WTC11 (cell line): ENCODE measurements at regions not wholly inside any gene's neighbourhood (a gene's known extent, or its start where the extent isn't known, plus 50 kb on each side); places are given as distances from the start of the nearest gene placed in this dataset.

ENCODE experiments used
- ATAC-seq: fragments of 200-7000 bp; cut with Tn5 transposase; 2 replicates; pipeline ENCODE4 v1.10.0; 2021; ENCODE audit warnings: mild to moderate bottlenecking, moderate library complexity
- CTCF ChIA-PET: fragments of 300-600 bp; sonication (Branson Sonifier 250); formaldehyde crosslinking; loops from one replicate; lab custom pipeline; 2021; ENCODE audit warnings: antibody characterized with exemption; lab: Charles Lee
- POLR2A ChIA-PET: fragments of 350-600 bp; sonication (Branson Sonifier 250); formaldehyde crosslinking; loops from one replicate; lab custom pipeline; 2021; ENCODE audit warnings: antibody characterized with exemption; lab: Charles Lee
- DNase-seq: peaks from one replicate; pipeline ENCODE4 v3.0.0; 2021; ENCODE audit warnings: low spot score
- H3K27ac Mint-ChIP-seq: 2 replicates; pipeline ENCODE4 v1.8.0; 2021; ENCODE audit warnings: mixed read lengths
- H3K27me3 Mint-ChIP-seq: 2 replicates; pipeline ENCODE4 v1.8.0; 2021; ENCODE audit warnings: low read depth, mild to moderate bottlenecking, moderate library complexity, mixed read lengths
- H3K36me3 Mint-ChIP-seq: 2 replicates; pipeline ENCODE4 v1.8.0; 2021; ENCODE audit warnings: mixed read lengths
- H3K4me1 Mint-ChIP-seq: 2 replicates; pipeline ENCODE4 v1.8.0; 2022; ENCODE audit warnings: mixed read lengths
- H3K4me3 Mint-ChIP-seq: 2 replicates; pipeline ENCODE4 v1.8.0; 2021; ENCODE audit warnings: mild to moderate bottlenecking, moderate library complexity, mixed read lengths
- H3K9me3 Mint-ChIP-seq: 2 replicates; pipeline ENCODE4 v1.8.0; 2021; ENCODE audit warnings: mixed read lengths
- AFF4 ChIP-seq: sonication (generic); formaldehyde crosslinking; IDR thresholded peaks from 2 replicates; pipeline ENCODE4 v1.8.1; 2023; ENCODE audit warnings: mild to moderate bottlenecking, missing genetic modification reagents, borderline replicate concordance
- AR ChIP-seq: fragments of 250-450 bp; sonication (Bioruptor Pico); IDR thresholded peaks from 2 replicates; pipeline ENCODE4 v1.9.0; 2021; ENCODE audit warnings: mild to moderate bottlenecking
- ATF1 ChIP-seq: sonication (generic); formaldehyde crosslinking; IDR thresholded peaks from 2 replicates; pipeline ENCODE4 v1.8.1; 2023; ENCODE audit warnings: mild to moderate bottlenecking, moderate library complexity, missing genetic modification reagents
- ATF2 ChIP-seq: sonication (generic); formaldehyde crosslinking; IDR thresholded peaks from 2 replicates; pipeline ENCODE4 v1.8.1; 2022; ENCODE audit warnings: low read depth, missing genetic modification reagents, borderline replicate concordance
- E2F1 ChIP-seq: sonication (generic); formaldehyde crosslinking; IDR thresholded peaks from 2 replicates; pipeline ENCODE4 v1.8.0; 2022; ENCODE audit warnings: mild to moderate bottlenecking, missing genetic modification reagents
- ERG ChIP-seq: fragments of 250-450 bp; sonication (Bioruptor Pico); IDR thresholded peaks from 2 replicates; pipeline ENCODE4 v1.8.0; 2021; ENCODE audit warnings: mild to moderate bottlenecking
- FOXP1 ChIP-seq: sonication (generic); formaldehyde crosslinking; IDR thresholded peaks from 2 replicates; pipeline ENCODE4 v1.8.0; 2022; ENCODE audit warnings: missing genetic modification reagents, mild to moderate bottlenecking, moderate library complexity, borderline replicate concordance
- GTF2I ChIP-seq: fragments of 250-450 bp; sonication (Bioruptor Pico); conservative IDR thresholded peaks from 2 replicates; pipeline ENCODE4 v1.4.0; 2021; ENCODE audit warnings: mild to moderate bottlenecking
- IRF2 ChIP-seq: sonication (generic); formaldehyde crosslinking; IDR thresholded peaks from 2 replicates; pipeline ENCODE4 v1.8.0; 2022; ENCODE audit warnings: low read depth, missing genetic modification reagents, borderline replicate concordance
- JAZF1 ChIP-seq: fragments of 250-450 bp; sonication (Bioruptor Pico); IDR thresholded peaks from 2 replicates; pipeline ENCODE4 v1.9.0; 2021; ENCODE audit warnings: moderate library complexity, mild to moderate bottlenecking, inconsistent platforms
- MLX ChIP-seq: sonication (generic); formaldehyde crosslinking; IDR thresholded peaks from 2 replicates; pipeline ENCODE4 v1.8.1; 2023; ENCODE audit warnings: mild to moderate bottlenecking, missing genetic modification reagents, moderate library complexity
- NFATC4 ChIP-seq: fragments of 250-450 bp; sonication (Bioruptor Pico); IDR thresholded peaks from 2 replicates; pipeline ENCODE4 v1.9.0; 2021; ENCODE audit warnings: mild to moderate bottlenecking
- NR2C2 ChIP-seq: sonication (generic); formaldehyde crosslinking; IDR thresholded peaks from 2 replicates; pipeline ENCODE4 v1.8.0; 2022; ENCODE audit warnings: mild to moderate bottlenecking, missing genetic modification reagents
- PREB ChIP-seq: sonication (generic); formaldehyde crosslinking; IDR thresholded peaks from 2 replicates; pipeline ENCODE4 v1.8.1; 2022; ENCODE audit warnings: mild to moderate bottlenecking, missing genetic modification reagents, moderate library complexity, borderline replicate concordance
- PRRX2 ChIP-seq: fragments of 250-450 bp; sonication (Bioruptor Pico); IDR thresholded peaks from 2 replicates; pipeline ENCODE4 v1.8.0; 2021; ENCODE audit warnings: mild to moderate bottlenecking
- TEAD4 ChIP-seq: sonication (generic); formaldehyde crosslinking; IDR thresholded peaks from 2 replicates; pipeline ENCODE4 v1.8.0; 2022; ENCODE audit warnings: mild to moderate bottlenecking, missing genetic modification reagents
- ZNF671 ChIP-seq: fragments of 250-450 bp; sonication (Bioruptor Pico); IDR thresholded peaks from 2 replicates; pipeline ENCODE4 v1.8.0; 2021; ENCODE audit warnings: mild to moderate bottlenecking
- TF ChIP-seq, protein P1 (sequence below): sonication (generic); formaldehyde crosslinking; IDR thresholded peaks from 2 replicates; pipeline ENCODE4 v1.8.0; 2022; ENCODE audit warnings: mild to moderate bottlenecking, missing genetic modification reagents
- TF ChIP-seq, protein P2 (sequence below): sonication (generic); formaldehyde crosslinking; IDR thresholded peaks from 2 replicates; pipeline ENCODE4 v1.8.1; 2023; ENCODE audit warnings: mild to moderate bottlenecking, missing genetic modification reagents

- Mint-ChIP-seq H3K36me3 (no peaks in the 10 kb centered on the region), H3K4me3 (no peak overlapping the region)
- ATAC-seq = no peak
Measured at GRCh38 chr9:23041466-23041865, 594.8 kb downstream of the DMRTA1 start.

More at GRCh38 chr9:23041466-23041865, 594.8 kb downstream of the DMRTA1 start:
- peaks cover 14% of the 10 kb centered on the region for H3K4me1 Mint-ChIP-seq
- H3K9me3 Mint-ChIP-seq = no peaks in the 10 kb centered on the region
- no peak overlapping the region for H3K27ac Mint-ChIP-seq
- H3K27me3 Mint-ChIP-seq = no peaks in the 10 kb centered on the region; the same call in 1 of the 2 replicates
- no peak for TF ChIP-seq ATF2 (CRISPR knock-in tag)
- TF ChIP-seq E2F1 (CRISPR knock-in tag) = no peak
- no peak for TF ChIP-seq PREB (CRISPR knock-in tag)
- TF ChIP-seq ATF1 (CRISPR knock-in tag) = no peak
- TF ChIP-seq NFATC4 (CRISPR knock-in tag) = no peak
- no peak for TF ChIP-seq AR
- no peak for TF ChIP-seq NR2C2 (CRISPR knock-in tag)
- no peak for TF ChIP-seq ZNF671 (CRISPR knock-in tag)
- TF ChIP-seq GTF2I = no peak
- TF ChIP-seq, protein P1, sequence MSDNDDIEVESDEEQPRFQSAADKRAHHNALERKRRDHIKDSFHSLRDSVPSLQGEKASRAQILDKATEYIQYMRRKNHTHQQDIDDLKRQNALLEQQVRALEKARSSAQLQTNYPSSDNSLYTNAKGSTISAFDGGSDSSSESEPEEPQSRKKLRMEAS (CRISPR knock-in tag) = no peak
- no peak for TF ChIP-seq TEAD4
- no peak for TF ChIP-seq MLX (CRISPR knock-in tag)
- TF ChIP-seq JAZF1 (CRISPR knock-in tag) = no peak
- TF ChIP-seq ERG (CRISPR knock-in tag) = no peak
- no peak for TF ChIP-seq PRRX2 (CRISPR knock-in tag)
- TF ChIP-seq, protein P2, sequence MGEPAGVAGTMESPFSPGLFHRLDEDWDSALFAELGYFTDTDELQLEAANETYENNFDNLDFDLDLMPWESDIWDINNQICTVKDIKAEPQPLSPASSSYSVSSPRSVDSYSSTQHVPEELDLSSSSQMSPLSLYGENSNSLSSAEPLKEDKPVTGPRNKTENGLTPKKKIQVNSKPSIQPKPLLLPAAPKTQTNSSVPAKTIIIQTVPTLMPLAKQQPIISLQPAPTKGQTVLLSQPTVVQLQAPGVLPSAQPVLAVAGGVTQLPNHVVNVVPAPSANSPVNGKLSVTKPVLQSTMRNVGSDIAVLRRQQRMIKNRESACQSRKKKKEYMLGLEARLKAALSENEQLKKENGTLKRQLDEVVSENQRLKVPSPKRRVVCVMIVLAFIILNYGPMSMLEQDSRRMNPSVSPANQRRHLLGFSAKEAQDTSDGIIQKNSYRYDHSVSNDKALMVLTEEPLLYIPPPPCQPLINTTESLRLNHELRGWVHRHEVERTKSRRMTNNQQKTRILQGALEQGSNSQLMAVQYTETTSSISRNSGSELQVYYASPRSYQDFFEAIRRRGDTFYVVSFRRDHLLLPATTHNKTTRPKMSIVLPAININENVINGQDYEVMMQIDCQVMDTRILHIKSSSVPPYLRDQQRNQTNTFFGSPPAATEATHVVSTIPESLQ (CRISPR knock-in tag) = no peak
- TF ChIP-seq IRF2 = no peak
- TF ChIP-seq AFF4 (CRISPR knock-in tag) = no peak
- TF ChIP-seq FOXP1 (CRISPR knock-in tag) = no peak
- CTCF ChIA-PET = no interaction called here
- POLR2A ChIA-PET = no interaction called here
- no peak for DNase-seq
